Retinal pigment epithelial cell (primary cell): ENCODE measurements at regions not wholly inside any gene's neighbourhood (a gene's known extent, or its start where the extent isn't known, plus 50 kb on each side); places are given as distances from the start of the nearest gene placed in this dataset.

Experiments
- DNase-seq: peaks from one replicate; pipeline ENCODE4 v3.0.0-alpha.2; 2010; ENCODE audit warnings: low read depth
- H3K4me3 ChIP-seq: 2 replicates; pipeline ENCODE4 v1.5.1; 2011; ENCODE audit warnings: mild to moderate bottlenecking, low read length, control low read depth, moderate library complexity
- CTCF ChIP-seq: conservative IDR thresholded peaks from 2 replicates; pipeline ENCODE4 v1.5.1; 2011; ENCODE audit warnings: low read depth, low read length, control low read depth, inconsistent platforms

- H3K4me3 ChIP-seq: no peak overlapping the region
- no peak for TF ChIP-seq CTCF
- no peak for DNase-seq
Observed at GRCh38 chr6:166228839-166229528, 61.3 kb upstream of the TBXT start.

- no peak overlapping the region for H3K4me3 ChIP-seq
- DNase-seq: no peak
- no peak for TF ChIP-seq CTCF
Observed at GRCh38 chr6:166228425-166228824, 60.8 kb upstream of the TBXT start.

- H3K4me3 ChIP-seq: no peak overlapping the region
- no peak for TF ChIP-seq CTCF
Observed at GRCh38 chr6:166223079-166223478, 55.4 kb upstream of the TBXT start.

GRCh38 chr6:166222631-166223030, 55.0 kb upstream of the TBXT start:
- no peak overlapping the region for H3K4me3 ChIP-seq
- no peak for DNase-seq
- no peak for TF ChIP-seq CTCF

More at GRCh38 chr6:166223079-166223478, 55.4 kb upstream of the TBXT start:
- no peak for DNase-seq

GRCh38 chr6:166221636-166222035, 54.0 kb upstream of the TBXT start:
- DNase-seq: no peak
- H3K4me3 ChIP-seq: no peak overlapping the region
- no peak for TF ChIP-seq CTCF

GRCh38 chr6:166221040-166221439, 53.4 kb upstream of the TBXT start:
- TF ChIP-seq CTCF: no peak
- no peak for DNase-seq
- no peak overlapping the region for H3K4me3 ChIP-seq
